A549 (cell line): ENCODE measurements at regions not wholly inside any gene's neighbourhood (a gene's known extent, or its start where the extent isn't known, plus 50 kb on each side); places are given as distances from the start of the nearest gene placed in this dataset.

Experiments
- ATAC-seq, 2 experiments: fragments of 200-7000 bp in 1 of 2; fragments of >200 bp in 1 of 2; cut with Nextera tagmentation in 1 of 2; cut with Tn5 transposase in 1 of 2; 3 replicates each; pipeline versions ENCODE4 v1.8.0 to v1.9.1; 2018 to 2020; ENCODE audit warnings: mild to moderate bottlenecking in 1 of 2, moderate library complexity in 1 of 2
- CTCF ChIA-PET: fragments of 300-600 bp; sonication (Branson Sonifier 250); formaldehyde crosslinking; extraction: SDS; loops from one replicate; lab custom pipeline; 2021; ENCODE audit warnings: antibody characterized with exemption, inconsistent platforms; lab: Yijun Ruan, JAX
- POLR2A ChIA-PET: fragments of 350-600 bp; formaldehyde crosslinking; extraction: SDS; loops from one replicate; lab custom pipeline; 2021; ENCODE audit warnings: antibody characterized with exemption, inconsistent platforms; lab: Yijun Ruan, JAX
- DNase-seq, 2 experiments: peaks; one replicate each; pipeline versions ENCODE4 v3.0.0 to v3.0.0-alpha.2; 2011 to 2016; ENCODE audit warnings: low read depth in 1 of 2, low spot score in 1 of 2
- FAIRE-seq: peaks from 2 replicates; lab custom pipeline; 2011; peaks lifted over from hg19 to GRCh38; lab: Jason Lieb, UNC
- H3K27ac ChIP-seq, 2 experiments: fragments of >200 bp; sonication (Bioruptor Twin); formaldehyde crosslinking; 3 replicates each; pipeline ENCODE4 v1.5.1; 2016 to 2017
- H3K4me1 ChIP-seq: fragments of >200 bp; sonication (Bioruptor Twin); formaldehyde crosslinking; 3 replicates; pipeline ENCODE4 v1.6.1; 2016
- H3K4me2 ChIP-seq: fragments of >200 bp; sonication (Bioruptor Twin); formaldehyde crosslinking; 3 replicates; pipeline ENCODE4 v1.6.1; 2016
- H3K4me3 ChIP-seq: fragments of >200 bp; sonication (Bioruptor Twin); formaldehyde crosslinking; 3 replicates; pipeline ENCODE4 v1.5.1; 2016
- H3K9me3 ChIP-seq: fragments of >200 bp; sonication (Bioruptor Twin); formaldehyde crosslinking; 3 replicates; pipeline ENCODE4 v1.6.1; 2016
- BHLHE40 ChIP-seq: IDR thresholded peaks from 2 replicates; pipeline ENCODE4 v1.6.1; 2012; ENCODE audit warnings: low read depth, low read length, inconsistent platforms
- EHMT2 ChIP-seq: fragments of 200-600 bp; sonication (generic); IDR thresholded peaks from 2 replicates; pipeline ENCODE4 v1.6.1; 2016; ENCODE audit warnings: antibody characterized with exemption, low read depth, mild to moderate bottlenecking, moderate library complexity
- ESRRA ChIP-seq: fragments of 150-350 bp; IDR thresholded peaks from 2 replicates; pipeline ENCODE4 v1.6.1; 2014; ENCODE audit warnings: mild to moderate bottlenecking, low read length, borderline replicate concordance
- FOSB ChIP-seq: fragments of 250-450 bp; sonication (Bioruptor Pico); IDR thresholded peaks from 2 replicates; pipeline ENCODE4 v1.5.0; 2020; ENCODE audit warnings: mild to moderate bottlenecking, moderate library complexity
- GATA3 ChIP-seq: IDR thresholded peaks from 2 replicates; pipeline ENCODE4 v1.6.1; 2012; ENCODE audit warnings: borderline replicate concordance
- HOXB13 ChIP-seq: fragments of 250-450 bp; sonication (Bioruptor Pico); IDR thresholded peaks from 2 replicates; pipeline ENCODE4 v1.5.0; 2020; ENCODE audit warnings: low read depth, mild to moderate bottlenecking, moderate library complexity
- JUNB ChIP-seq: fragments of >200 bp; sonication (Bioruptor Twin); formaldehyde crosslinking; IDR thresholded peaks from 2 replicates; pipeline ENCODE4 v1.6.1; 2016
- KDM5A ChIP-seq: fragments of 200-600 bp; sonication (generic); IDR thresholded peaks from 2 replicates; pipeline ENCODE4 v1.6.1; 2016; ENCODE audit warnings: antibody characterized with exemption, mild to moderate bottlenecking
- MAFK ChIP-seq: fragments of 450-650 bp; IDR thresholded peaks from 2 replicates; pipeline ENCODE4 v1.6.1; 2014; ENCODE audit not compliant: partially characterized antibody
- MAZ ChIP-seq: fragments of 150-350 bp; IDR thresholded peaks from 2 replicates; pipeline ENCODE4 v1.6.1; 2014; ENCODE audit warnings: antibody characterized with exemption, low read depth, low read length, borderline replicate concordance
- NR3C1 ChIP-seq: fragments of >200 bp; sonication (Bioruptor Twin); formaldehyde crosslinking; IDR thresholded peaks from 3 replicates; pipeline ENCODE4 v1.6.1; 2017
- RARB ChIP-seq: fragments of 250-450 bp; sonication (Bioruptor Pico); IDR thresholded peaks from 2 replicates; pipeline ENCODE4 v1.8.0; 2021; ENCODE audit warnings: mild to moderate bottlenecking, moderate library complexity
- RCOR1 ChIP-seq: fragments of 150-350 bp; IDR thresholded peaks from 2 replicates; pipeline ENCODE4 v1.6.1; 2014; ENCODE audit warnings: antibody characterized with exemption, low read length, low read depth
- REST ChIP-seq: fragments of 200-600 bp; sonication (generic); IDR thresholded peaks from 2 replicates; pipeline ENCODE4 v1.6.1; 2016; ENCODE audit warnings: antibody characterized with exemption, mild to moderate bottlenecking, moderate library complexity
- SMC3 ChIP-seq: fragments of >200 bp; sonication (Bioruptor Twin); formaldehyde crosslinking; IDR thresholded peaks from 3 replicates; pipeline ENCODE4 v1.6.1; 2018; ENCODE audit warnings: inconsistent platforms
- ZNF302 ChIP-seq: fragments of 250-450 bp; sonication (Bioruptor Pico); IDR thresholded peaks from 2 replicates; pipeline ENCODE4 v1.9.0; 2021; ENCODE audit warnings: inconsistent platforms, mild to moderate bottlenecking, moderate library complexity
- ZSCAN20 ChIP-seq: fragments of 250-450 bp; sonication (Bioruptor Pico); IDR thresholded peaks from 2 replicates; pipeline ENCODE4 v1.8.0; 2022; ENCODE audit warnings: mild to moderate bottlenecking, moderate library complexity
- WGBS: methylation state at CpG from one replicate; pipeline ENCODE4 v1.1.6; 2017; ENCODE audit errors: missing lambda C conversion rate; 5-methylcytosine and 5-hydroxymethylcytosine counted together

- Histone ChIP-seq H3K9me3 (no peaks in the 10 kb centered on the region), H3K27ac (no peak overlapping the region), H3K4me2 (no peak overlapping the region), H3K4me1 (no peaks in the 10 kb centered on the region), H3K4me3 (no peak overlapping the region)
- WGBS = 5% methylated on average over 1 of the region's 1 CpG
- no peak for TF ChIP-seq REST
- TF ChIP-seq GATA3 = no peak
- TF ChIP-seq HOXB13 (CRISPR knock-in tag) = no peak
- no peak for TF ChIP-seq ESRRA
- no peak for TF ChIP-seq ZNF302
- FAIRE-seq (no peak), ATAC-seq (no peak), DNase-seq (no peak)
- ChIA-PET CTCF (no interaction called here), POLR2A (no interaction called here)
Measured at GRCh38 chr5:114729986-114730385, 368.1 kb downstream of the KCNN2 start.

- ATAC-seq (no peak), FAIRE-seq (no peak), DNase-seq (no peak)
- POLR2A ChIA-PET = no interaction called here
- Histone ChIP-seq H3K4me1 (no peaks in the 10 kb centered on the region), H3K27ac (no peak overlapping the region), H3K4me3 (no peak overlapping the region), H3K4me2 (no peak overlapping the region), H3K9me3 (0 out of 3 replicates have a peak, but pooled peaks cover 3% of the 10 kb centered on the region)
- WGBS = 0% methylated on average over 3 of the region's 3 CpGs
- TF ChIP-seq EHMT2 = no peak
- TF ChIP-seq NR3C1 = no peak
- CTCF ChIA-PET = no interaction called here
Measured at GRCh38 chr5:114727358-114727757, 365.5 kb downstream of the KCNN2 start.

DNA sequence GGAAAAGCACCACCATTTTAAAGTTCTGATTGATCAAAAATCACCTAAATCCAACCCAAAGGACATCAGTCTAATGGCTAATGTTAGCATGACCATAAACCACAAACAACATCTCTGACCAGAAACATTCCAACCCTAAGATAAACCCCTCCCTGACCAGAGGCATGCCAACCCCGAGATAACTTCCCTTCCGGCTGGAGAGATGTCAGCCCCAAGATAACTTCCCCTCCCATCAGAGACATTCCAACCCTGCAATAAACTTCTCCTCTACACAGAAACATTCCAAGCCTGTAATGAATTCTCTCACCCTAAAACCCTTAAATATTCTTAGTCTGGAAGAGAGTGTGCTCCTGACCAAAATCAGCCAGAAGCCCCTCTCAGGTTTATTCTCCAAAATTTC is 364.3 kb downstream of the KCNN2 start:
- DNase-seq (no peak), FAIRE-seq (no peak), ATAC-seq (no peak)
- H3K4me1 ChIP-seq = no peaks in the 10 kb centered on the region
- whole genome bisulfite sequencing = 32% methylated on average over 2 of the region's 2 CpGs
- POLR2A ChIA-PET = no interaction called here
- no peak overlapping the region for H3K4me2 ChIP-seq
- 0 out of 3 replicates have a peak, but pooled peaks cover 3% of the 10 kb centered on the region for H3K9me3 ChIP-seq
- CTCF ChIA-PET = no interaction called here
- H3K4me3 ChIP-seq = no peak overlapping the region
- TF ChIP-seq GATA3 = no peak
- TF ChIP-seq FOSB (CRISPR knock-in tag) = no peak
- TF ChIP-seq ZSCAN20 (CRISPR knock-in tag) = no peak
- no peak for TF ChIP-seq MAZ
- no peak for TF ChIP-seq RCOR1
- TF ChIP-seq KDM5A = no peak
- no peak for TF ChIP-seq BHLHE40
- TF ChIP-seq SMC3 = no peak
- TF ChIP-seq RARB (CRISPR knock-in tag) = no peak
- TF ChIP-seq REST = no peak
- TF ChIP-seq MAFK = no peak
- TF ChIP-seq JUNB = no peak
- TF ChIP-seq, all 56 proteins: peak for 0
- H3K27ac ChIP-seq = no peak overlapping the region
